OCI-LY3 (cell line): ENCODE measurements at regions not wholly inside any gene's neighbourhood (a gene's known extent, or its start where the extent isn't known, plus 50 kb on each side); places are given as distances from the start of the nearest gene placed in this dataset.

ENCODE experiments used
- H2AFZ ChIP-seq: fragments of 200-600, 300-600 bp; shearing (Covaris generic); 2 replicates; pipeline ENCODE4 v1.6.0; 2014; ENCODE audit warnings: antibody characterized with exemption, low read depth, low read length
- H3K27ac ChIP-seq: fragments of 200-600, 300-600 bp; sonication (generic); 2 replicates; pipeline ENCODE4 v1.5.1; 2014; ENCODE audit warnings: mild to moderate bottlenecking, low read length, moderate library complexity, mixed read lengths
- H3K27me3 ChIP-seq: fragments of 200-600, 300-600 bp; sonication (generic); 2 replicates; pipeline ENCODE4 v1.6.1; 2014; ENCODE audit warnings: low read depth, low read length, mixed read lengths
- H3K36me3 ChIP-seq: fragments of 200-600, 300-600 bp; sonication (generic); replicated peaks from 2 replicates; pipeline ENCODE3; 2014; ENCODE audit warnings: low read depth, low read length, mixed read lengths
- H3K4me1 ChIP-seq: fragments of 300-600, 200-600 bp; sonication (generic); 2 replicates; pipeline ENCODE4 v1.6.1; 2014; ENCODE audit warnings: low read length, mixed read lengths
- H3K4me2 ChIP-seq: fragments of 200-600, 300-600 bp; sonication (generic); 2 replicates; pipeline ENCODE4 v1.6.1; 2014; ENCODE audit warnings: low read length, mixed read lengths
- H3K4me3 ChIP-seq: fragments of 300-600, 200-600 bp; sonication (generic); 2 replicates; pipeline ENCODE4 v1.5.1; 2014; ENCODE audit warnings: antibody characterized with exemption, mild to moderate bottlenecking, low read length, moderate library complexity
- H3K79me2 ChIP-seq: fragments of 300-600, 200-600 bp; shearing (Covaris generic); 2 replicates; pipeline ENCODE4 v1.6.1; 2014; ENCODE audit warnings: mild to moderate bottlenecking, low read length, mixed read lengths
- H3K9ac ChIP-seq: fragments of 300-600, 200-600 bp; shearing (Covaris generic); 2 replicates; pipeline ENCODE4 v1.6.0; 2014; ENCODE audit warnings: mild to moderate bottlenecking, low read length, moderate library complexity
- H3K9me3 ChIP-seq: fragments of 200-600, 300-600 bp; shearing (Covaris generic); 2 replicates; pipeline ENCODE4 v1.6.1; 2014; ENCODE audit warnings: low read length, mixed read lengths; ENCODE audit not compliant: insufficient read depth
- H4K20me1 ChIP-seq: fragments of 200-600, 300-600 bp; sonication (generic); 2 replicates; pipeline ENCODE4 v1.6.1; 2016; ENCODE audit warnings: low read length, mixed read lengths; ENCODE audit not compliant: insufficient read depth
- EZH2phosphoT487 ChIP-seq: fragments of 200-600 bp; shearing (Covaris generic); IDR thresholded peaks from 2 replicates; pipeline ENCODE4 v1.6.1; 2018; ENCODE audit warnings: antibody characterized with exemption, mixed run types, low read depth
- TF ChIP-seq, protein P1 (sequence below): fragments of 200-600, 300-600 bp; sonication (generic); IDR thresholded peaks from 2 replicates; pipeline ENCODE4 v1.5.1; 2014; ENCODE audit warnings: antibody characterized with exemption, low read length, low read depth

GRCh38 chr22:49042877-49043859, 784.5 kb downstream of the BRD1 start:
- Histone ChIP-seq H3K27me3 (no peaks in the 10 kb centered on the region), H2AFZ (no peak overlapping the region), H4K20me1 (no peaks in the 10 kb centered on the region), H3K79me2 (no peaks in the 10 kb centered on the region), H3K36me3 (no peaks in the 10 kb centered on the region), H3K4me3 (no peak overlapping the region), H3K9me3 (no peaks in the 10 kb centered on the region), H3K9ac (no peak overlapping the region), H3K27ac (no peak overlapping the region), H3K4me2 (no peak overlapping the region), H3K4me1 (no peaks in the 10 kb centered on the region)
- TF ChIP-seq, protein P1, sequence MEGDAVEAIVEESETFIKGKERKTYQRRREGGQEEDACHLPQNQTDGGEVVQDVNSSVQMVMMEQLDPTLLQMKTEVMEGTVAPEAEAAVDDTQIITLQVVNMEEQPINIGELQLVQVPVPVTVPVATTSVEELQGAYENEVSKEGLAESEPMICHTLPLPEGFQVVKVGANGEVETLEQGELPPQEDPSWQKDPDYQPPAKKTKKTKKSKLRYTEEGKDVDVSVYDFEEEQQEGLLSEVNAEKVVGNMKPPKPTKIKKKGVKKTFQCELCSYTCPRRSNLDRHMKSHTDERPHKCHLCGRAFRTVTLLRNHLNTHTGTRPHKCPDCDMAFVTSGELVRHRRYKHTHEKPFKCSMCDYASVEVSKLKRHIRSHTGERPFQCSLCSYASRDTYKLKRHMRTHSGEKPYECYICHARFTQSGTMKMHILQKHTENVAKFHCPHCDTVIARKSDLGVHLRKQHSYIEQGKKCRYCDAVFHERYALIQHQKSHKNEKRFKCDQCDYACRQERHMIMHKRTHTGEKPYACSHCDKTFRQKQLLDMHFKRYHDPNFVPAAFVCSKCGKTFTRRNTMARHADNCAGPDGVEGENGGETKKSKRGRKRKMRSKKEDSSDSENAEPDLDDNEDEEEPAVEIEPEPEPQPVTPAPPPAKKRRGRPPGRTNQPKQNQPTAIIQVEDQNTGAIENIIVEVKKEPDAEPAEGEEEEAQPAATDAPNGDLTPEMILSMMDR: no peak
- no peak for TF ChIP-seq EZH2phosphoT487

- no peaks in the 10 kb centered on the region for H4K20me1 ChIP-seq
- H3K4me1 ChIP-seq: no peaks in the 10 kb centered on the region
- no peaks in the 10 kb centered on the region for H3K79me2 ChIP-seq
- H3K4me3 ChIP-seq: no peak overlapping the region
- H3K27me3 ChIP-seq: no peaks in the 10 kb centered on the region
- no peak overlapping the region for H3K9ac ChIP-seq
- no peaks in the 10 kb centered on the region for H3K36me3 ChIP-seq
- no peak overlapping the region for H3K4me2 ChIP-seq
- H3K9me3 ChIP-seq: no peaks in the 10 kb centered on the region
- H2AFZ ChIP-seq: no peak overlapping the region
- no peak for TF ChIP-seq EZH2phosphoT487
- TF ChIP-seq, protein P1: no peak
- H3K27ac ChIP-seq: no peak overlapping the region
Observed at GRCh38 chr22:49042066-49042465, 785.6 kb downstream of the BRD1 start.

- Histone ChIP-seq H3K27me3 (no peaks in the 10 kb centered on the region), H3K27ac (no peak overlapping the region), H3K9me3 (no peaks in the 10 kb centered on the region), H3K9ac (no peak overlapping the region), H4K20me1 (no peaks in the 10 kb centered on the region), H3K4me2 (no peak overlapping the region), H3K4me1 (no peaks in the 10 kb centered on the region), H3K79me2 (no peaks in the 10 kb centered on the region), H3K36me3 (no peaks in the 10 kb centered on the region), H3K4me3 (no peak overlapping the region), H2AFZ (no peak overlapping the region)
- TF ChIP-seq EZH2phosphoT487: no peak
- TF ChIP-seq, protein P1: no peak
Observed at GRCh38 chr22:49040754-49041467, 786.8 kb downstream of the BRD1 start.

GRCh38 chr22:49040111-49040510, 787.6 kb downstream of the BRD1 start:
- H3K9me3 ChIP-seq: no peaks in the 10 kb centered on the region
- H4K20me1 ChIP-seq: no peaks in the 10 kb centered on the region
- no peak overlapping the region for H3K9ac ChIP-seq
- TF ChIP-seq EZH2phosphoT487: no peak
- TF ChIP-seq, protein P1: no peak
- H3K27me3 ChIP-seq: no peaks in the 10 kb centered on the region
- no peaks in the 10 kb centered on the region for H3K4me1 ChIP-seq
- no peak overlapping the region for H3K27ac ChIP-seq
- H3K4me2 ChIP-seq: no peak overlapping the region
- H3K36me3 ChIP-seq: no peaks in the 10 kb centered on the region
- no peak overlapping the region for H3K4me3 ChIP-seq
- H3K79me2 ChIP-seq: no peaks in the 10 kb centered on the region
- H2AFZ ChIP-seq: no peak overlapping the region
